Loucy (cell line): ENCODE measurements at regions not wholly inside any gene's neighbourhood (a gene's known extent, or its start where the extent isn't known, plus 50 kb on each side); places are given as distances from the start of the nearest gene placed in this dataset.
A peak's percentile ranks its signal among the peaks of the same experiment; 100 is the strongest.

Source experiments
- H2AFZ ChIP-seq: fragments of 200-600 bp; sonication (generic); 2 replicates; pipeline ENCODE4 v1.6.0; 2016; ENCODE audit warnings: antibody characterized with exemption, mild to moderate bottlenecking, low read length, moderate library complexity
- H3F3A ChIP-seq: fragments of 200-600 bp; 2 replicates; pipeline ENCODE4 v1.6.0; 2016; ENCODE audit warnings: antibody characterized with exemption, low read depth, mild to moderate bottlenecking
- H3K27me3 ChIP-seq: fragments of 200-600 bp; sonication (generic); 2 replicates; pipeline ENCODE4 v1.6.1; 2014; ENCODE audit warnings: low read length, mild to moderate bottlenecking; ENCODE audit not compliant: insufficient read depth, poor library complexity, severe bottlenecking
- H3K36me3 ChIP-seq: fragments of 200-600 bp; sonication (generic); 2 replicates; pipeline ENCODE4 v1.6.1; 2016; ENCODE audit warnings: low read length; ENCODE audit not compliant: insufficient read depth
- H3K4me1 ChIP-seq: fragments of 200-600 bp; sonication (generic); 2 replicates; pipeline ENCODE4 v1.5.1; 2014; ENCODE audit warnings: low read length, mild to moderate bottlenecking; ENCODE audit not compliant: insufficient read depth, poor library complexity, severe bottlenecking
- H3K4me2 ChIP-seq: fragments of 200-600 bp; sonication (generic); 2 replicates; pipeline ENCODE4 v1.6.0; 2014; ENCODE audit warnings: antibody characterized with exemption, low read length, low read depth, mild to moderate bottlenecking; ENCODE audit not compliant: poor library complexity, severe bottlenecking
- H3K4me3 ChIP-seq: fragments of 200-600 bp; sonication (generic); 2 replicates; pipeline ENCODE4 v1.5.1; 2014; ENCODE audit warnings: low read length, mild to moderate bottlenecking, mixed read lengths; ENCODE audit not compliant: poor library complexity, severe bottlenecking
- H3K79me2 ChIP-seq: fragments of 200-600 bp; sonication (generic); 2 replicates; pipeline ENCODE4 v1.6.1; 2014; ENCODE audit warnings: low read length; ENCODE audit not compliant: insufficient read depth
- H3K9ac ChIP-seq: fragments of 200-600 bp; sonication (generic); 2 replicates; pipeline ENCODE4 v1.6.0; 2014; ENCODE audit warnings: mild to moderate bottlenecking, low read depth, low read length, moderate library complexity; ENCODE audit not compliant: poor library complexity, severe bottlenecking
- H3K9me2 ChIP-seq: fragments of 200-600 bp; sonication (generic); replicated peaks from 2 replicates; pipeline ENCODE4 v1.6.1; 2016; ENCODE audit warnings: low read depth, low read length, mixed read lengths
- H3K9me3 ChIP-seq: fragments of 200-600 bp; sonication (generic); 2 replicates; pipeline ENCODE4 v1.6.1; 2014; ENCODE audit warnings: mild to moderate bottlenecking, antibody characterized with exemption, low read length, low read depth; ENCODE audit not compliant: insufficient read depth
- H4K20me1 ChIP-seq: fragments of 200-600 bp; sonication (generic); 2 replicates; pipeline ENCODE4 v1.6.0; 2014; ENCODE audit warnings: antibody characterized with exemption, low read length, mild to moderate bottlenecking; ENCODE audit not compliant: insufficient read depth, poor library complexity, severe bottlenecking
- EZH2phosphoT487 ChIP-seq: fragments of 200-600 bp; IDR thresholded peaks from 2 replicates; pipeline ENCODE4 v1.6.1; 2018; ENCODE audit warnings: antibody characterized with exemption, mild to moderate bottlenecking, moderate library complexity, borderline replicate concordance
- TF ChIP-seq, protein P1 (sequence below): fragments of 200-600 bp; sonication (generic); conservative IDR thresholded peaks from 2 replicates; pipeline ENCODE4 v1.5.1; 2014; ENCODE audit warnings: mild to moderate bottlenecking, antibody characterized with exemption, low read length

DNA sequence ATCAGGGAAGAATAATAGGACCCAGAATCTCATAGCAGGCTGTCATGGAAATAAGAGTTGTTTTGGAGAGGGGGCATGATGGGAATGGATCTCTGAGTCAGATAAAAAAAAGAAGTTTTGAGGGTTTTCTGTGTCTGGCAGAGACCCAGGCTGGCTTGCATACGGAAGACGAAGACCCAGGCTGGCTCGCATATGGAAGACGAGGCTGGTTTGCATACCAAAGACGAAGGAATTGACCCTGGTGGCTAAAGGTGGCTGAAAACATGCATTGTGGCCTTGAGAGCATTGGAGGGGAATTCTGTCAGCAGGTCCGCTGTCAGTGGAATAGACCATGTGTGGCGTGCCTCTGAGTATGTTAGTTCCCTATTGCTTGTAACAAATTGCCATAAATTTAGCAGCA, 335.1 kb downstream of the BTBD3 start:
- H3K4me3 ChIP-seq: no peak overlapping the region
- H3K27me3 ChIP-seq: peaks cover 5% of the 10 kb centered on the region
- no peaks in the 10 kb centered on the region for H3K36me3 ChIP-seq
- H3K4me1 ChIP-seq: no peaks in the 10 kb centered on the region
- H4K20me1 ChIP-seq: no peaks in the 10 kb centered on the region
- no peak overlapping the region for H3K9ac ChIP-seq
- H3K9me2 ChIP-seq: no peaks in the 10 kb centered on the region
- H3K4me2 ChIP-seq: no peak overlapping the region
- no peak overlapping the region for H2AFZ ChIP-seq
- H3K79me2 ChIP-seq: no peaks in the 10 kb centered on the region
- no peaks in the 10 kb centered on the region for H3K9me3 ChIP-seq
- no peaks in the 10 kb centered on the region for H3F3A ChIP-seq
- TF ChIP-seq EZH2phosphoT487: no peak
- TF ChIP-seq, protein P1, sequence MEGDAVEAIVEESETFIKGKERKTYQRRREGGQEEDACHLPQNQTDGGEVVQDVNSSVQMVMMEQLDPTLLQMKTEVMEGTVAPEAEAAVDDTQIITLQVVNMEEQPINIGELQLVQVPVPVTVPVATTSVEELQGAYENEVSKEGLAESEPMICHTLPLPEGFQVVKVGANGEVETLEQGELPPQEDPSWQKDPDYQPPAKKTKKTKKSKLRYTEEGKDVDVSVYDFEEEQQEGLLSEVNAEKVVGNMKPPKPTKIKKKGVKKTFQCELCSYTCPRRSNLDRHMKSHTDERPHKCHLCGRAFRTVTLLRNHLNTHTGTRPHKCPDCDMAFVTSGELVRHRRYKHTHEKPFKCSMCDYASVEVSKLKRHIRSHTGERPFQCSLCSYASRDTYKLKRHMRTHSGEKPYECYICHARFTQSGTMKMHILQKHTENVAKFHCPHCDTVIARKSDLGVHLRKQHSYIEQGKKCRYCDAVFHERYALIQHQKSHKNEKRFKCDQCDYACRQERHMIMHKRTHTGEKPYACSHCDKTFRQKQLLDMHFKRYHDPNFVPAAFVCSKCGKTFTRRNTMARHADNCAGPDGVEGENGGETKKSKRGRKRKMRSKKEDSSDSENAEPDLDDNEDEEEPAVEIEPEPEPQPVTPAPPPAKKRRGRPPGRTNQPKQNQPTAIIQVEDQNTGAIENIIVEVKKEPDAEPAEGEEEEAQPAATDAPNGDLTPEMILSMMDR: no peak

DNA sequence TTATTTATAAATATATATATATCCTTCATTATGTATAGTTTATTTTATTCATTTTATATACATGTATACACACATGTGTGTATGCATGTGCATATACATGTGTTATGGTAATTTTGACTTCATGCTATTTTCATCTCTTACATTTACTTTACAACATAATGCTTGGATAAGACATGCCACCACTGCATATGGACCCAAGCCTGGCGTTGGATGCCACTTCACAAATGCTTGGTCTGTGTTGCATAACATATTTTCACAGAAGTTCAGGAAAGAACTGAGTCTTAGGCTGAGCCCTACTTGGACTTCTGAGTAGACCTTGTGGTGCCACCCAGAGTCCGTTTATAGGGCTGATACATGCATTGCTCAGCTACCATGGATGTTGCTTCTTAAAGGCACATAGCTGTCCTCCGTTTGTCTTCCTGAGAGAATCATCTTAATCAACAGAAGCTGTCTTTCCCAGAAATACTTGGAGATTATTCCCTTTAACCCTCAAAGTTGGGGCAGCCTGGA, 337.8 kb downstream of the BTBD3 start:
- Histone ChIP-seq H3K27me3 (peaks cover 18% of the 10 kb centered on the region), H3K4me1 (no peaks in the 10 kb centered on the region), H3K79me2 (no peaks in the 10 kb centered on the region), H3K9me2 (no peaks in the 10 kb centered on the region), H3K36me3 (no peaks in the 10 kb centered on the region), H3K9ac (no peak overlapping the region), H3K4me3 (no peak overlapping the region), H2AFZ (no peak overlapping the region), H3F3A (no peaks in the 10 kb centered on the region), H3K4me2 (no peak overlapping the region), H4K20me1 (no peaks in the 10 kb centered on the region), H3K9me3 (no peaks in the 10 kb centered on the region)
- no peak for TF ChIP-seq EZH2phosphoT487
- TF ChIP-seq, protein P1: peak; percentile 38

DNA sequence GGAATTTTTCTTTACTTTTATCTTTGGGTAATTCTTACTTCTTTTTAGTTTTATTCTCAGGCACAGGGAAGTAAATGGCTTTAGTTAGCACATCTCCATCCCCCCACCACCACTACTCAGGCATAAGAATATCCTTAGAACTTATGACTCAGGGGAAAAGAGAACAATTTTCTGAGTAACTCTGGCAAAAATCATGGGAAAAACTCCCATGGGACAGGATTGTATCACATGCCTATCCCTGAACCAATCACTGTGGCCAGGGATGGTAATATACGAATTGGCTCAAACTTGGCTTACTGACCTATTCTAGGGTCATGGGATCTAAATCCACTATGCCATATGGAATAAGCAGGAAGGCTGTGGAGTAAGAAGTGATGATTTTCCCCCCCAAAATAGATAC, 339.1 kb downstream of the BTBD3 start:
- Histone ChIP-seq H3K4me3 (no peak overlapping the region), H2AFZ (no peak overlapping the region), H3K4me2 (no peak overlapping the region), H3K27me3 (peaks cover 18% of the 10 kb centered on the region), H3K4me1 (no peaks in the 10 kb centered on the region), H3K9me2 (no peaks in the 10 kb centered on the region), H3K36me3 (no peaks in the 10 kb centered on the region), H3K79me2 (no peaks in the 10 kb centered on the region), H3K9me3 (no peaks in the 10 kb centered on the region), H3K9ac (no peak overlapping the region), H4K20me1 (no peaks in the 10 kb centered on the region), H3F3A (no peaks in the 10 kb centered on the region)
- TF ChIP-seq, protein P1: no peak
- no peak for TF ChIP-seq EZH2phosphoT487
